ENCODE measurements at regions not wholly inside any gene's neighbourhood (a gene's known extent, or its start where the extent isn't known, plus 50 kb on each side); places are given as distances from the start of the nearest gene placed in this dataset.

GRCh38 chr2:217717646-217718045, 285.1 kb downstream of the TNS1 start:
- no peak for TF ChIP-seq CTCF (IDR thresholded peaks at IDR 0.05)
- TF ChIP-seq POLR2A (IDR thresholded peaks at IDR 0.05) = no peak
- no peak for TF ChIP-seq POLR2AphosphoS5 (IDR thresholded peaks at IDR 0.05)

Data from prostate gland (tissue), 2 donors.